Esophagus squamous epithelium (tissue), 4 donors: ENCODE measurements at regions not wholly inside any gene's neighbourhood (a gene's known extent, or its start where the extent isn't known, plus 50 kb on each side); places are given as distances from the start of the nearest gene placed in this dataset.

Experiments used
- POLR2A ChIP-seq, 4 donors: fragments of 450-650 bp; IDR thresholded peaks; one replicate each; pipeline ENCODE4 v1.6.1; 2017; ENCODE audit warnings: antibody characterized with exemption in 4 of 4, mild to moderate bottlenecking in 4 of 4, moderate library complexity in 3 of 4
- TF ChIP-seq, protein P1 (sequence below), 6 experiments: fragments of 450-650 bp in 4 of 6; fragments of 200-600 bp in 2 of 6; sonication (generic) in 2 of 6; IDR thresholded peaks; one replicate each; pipeline ENCODE4 v1.5.1; 2016 to 2019; ENCODE audit warnings: antibody characterized with exemption in 6 of 6, mild to moderate bottlenecking in 4 of 6, moderate library complexity in 4 of 6

DNA sequence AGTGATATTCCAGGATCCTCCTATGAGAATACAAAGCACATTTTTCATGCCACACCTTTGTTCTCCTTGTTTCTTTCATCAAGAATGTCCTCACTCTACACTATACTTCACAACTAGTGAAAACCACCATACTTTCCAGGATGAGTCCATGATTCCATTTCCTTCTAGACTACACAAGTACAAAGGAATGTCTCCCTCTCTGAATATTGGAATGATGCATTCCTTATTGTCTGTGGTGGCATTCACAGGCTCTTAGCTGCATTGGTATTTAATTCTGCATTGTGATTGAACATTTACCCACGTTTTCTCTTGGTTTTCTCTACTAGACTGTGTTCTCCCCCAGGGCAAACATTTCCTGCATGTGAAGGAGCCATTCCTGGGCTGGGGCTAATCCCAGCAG is 217.5 kb downstream of the RAP2B start:
- TF ChIP-seq, protein P1, sequence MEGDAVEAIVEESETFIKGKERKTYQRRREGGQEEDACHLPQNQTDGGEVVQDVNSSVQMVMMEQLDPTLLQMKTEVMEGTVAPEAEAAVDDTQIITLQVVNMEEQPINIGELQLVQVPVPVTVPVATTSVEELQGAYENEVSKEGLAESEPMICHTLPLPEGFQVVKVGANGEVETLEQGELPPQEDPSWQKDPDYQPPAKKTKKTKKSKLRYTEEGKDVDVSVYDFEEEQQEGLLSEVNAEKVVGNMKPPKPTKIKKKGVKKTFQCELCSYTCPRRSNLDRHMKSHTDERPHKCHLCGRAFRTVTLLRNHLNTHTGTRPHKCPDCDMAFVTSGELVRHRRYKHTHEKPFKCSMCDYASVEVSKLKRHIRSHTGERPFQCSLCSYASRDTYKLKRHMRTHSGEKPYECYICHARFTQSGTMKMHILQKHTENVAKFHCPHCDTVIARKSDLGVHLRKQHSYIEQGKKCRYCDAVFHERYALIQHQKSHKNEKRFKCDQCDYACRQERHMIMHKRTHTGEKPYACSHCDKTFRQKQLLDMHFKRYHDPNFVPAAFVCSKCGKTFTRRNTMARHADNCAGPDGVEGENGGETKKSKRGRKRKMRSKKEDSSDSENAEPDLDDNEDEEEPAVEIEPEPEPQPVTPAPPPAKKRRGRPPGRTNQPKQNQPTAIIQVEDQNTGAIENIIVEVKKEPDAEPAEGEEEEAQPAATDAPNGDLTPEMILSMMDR (IDR thresholded peaks at IDR 0.05) = no peak
- TF ChIP-seq POLR2A (IDR thresholded peaks at IDR 0.05) = no peak
